GM18526 (cell line): ENCODE measurements at regions not wholly inside any gene's neighbourhood (a gene's known extent, or its start where the extent isn't known, plus 50 kb on each side); places are given as distances from the start of the nearest gene placed in this dataset.

Experiments
- POLR2A ChIP-seq: IDR thresholded peaks from 3 replicates; pipeline ENCODE4 v1.6.1; 2011; ENCODE audit not compliant: insufficient read length; ENCODE audit errors: extremely low read depth

DNA sequence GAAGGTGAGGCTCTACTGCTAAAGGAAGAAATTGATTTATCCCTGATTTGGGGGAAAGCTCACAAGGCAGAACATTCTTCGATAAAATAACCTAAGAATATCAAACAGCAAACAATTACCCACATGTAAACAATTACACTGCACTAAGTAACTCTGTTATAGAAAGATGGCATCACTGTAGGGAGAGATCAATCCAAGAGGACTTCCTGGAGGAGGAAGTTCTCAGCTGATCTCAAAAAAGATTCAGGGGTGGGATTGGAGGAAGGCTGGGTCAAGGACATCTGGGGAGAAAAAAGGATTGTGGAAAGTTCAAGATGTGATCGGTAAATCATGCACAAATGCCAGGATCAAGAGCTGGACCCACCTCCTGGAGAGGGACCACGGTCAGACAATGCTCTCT, 361.0 kb upstream of the SULF2 start:
- no peak for TF ChIP-seq POLR2A

DNA sequence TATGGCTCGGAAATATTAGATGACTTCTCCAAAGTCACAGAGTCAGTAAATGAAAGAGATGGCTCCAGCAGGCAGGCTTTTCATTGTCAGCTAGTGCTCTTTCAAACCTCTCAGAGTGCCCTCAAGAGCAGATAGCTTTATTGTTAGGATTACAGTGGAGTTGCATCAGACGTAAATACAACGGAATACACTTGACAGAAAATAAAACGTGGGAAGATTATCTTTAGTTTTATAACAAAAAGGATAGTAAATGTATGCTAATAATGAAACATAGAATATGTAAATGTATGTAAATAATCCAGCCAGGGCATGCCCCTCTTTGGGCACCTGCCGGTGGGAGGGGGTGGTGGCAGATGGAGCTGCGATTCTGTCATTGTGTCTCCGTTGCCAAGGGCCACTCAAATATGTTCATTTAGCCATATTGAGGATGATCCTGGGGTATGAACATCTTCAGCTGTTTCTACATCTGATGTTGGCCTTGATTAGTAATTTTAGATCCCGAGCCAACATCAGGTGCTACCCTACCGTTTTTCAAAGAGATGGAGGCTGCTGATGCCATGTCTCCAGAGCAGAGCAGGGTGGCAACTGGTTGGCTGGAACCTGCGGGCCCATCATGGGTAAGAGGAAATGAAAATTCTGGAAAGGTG, 358.3 kb upstream of the SULF2 start:
- no peak for TF ChIP-seq POLR2A

DNA sequence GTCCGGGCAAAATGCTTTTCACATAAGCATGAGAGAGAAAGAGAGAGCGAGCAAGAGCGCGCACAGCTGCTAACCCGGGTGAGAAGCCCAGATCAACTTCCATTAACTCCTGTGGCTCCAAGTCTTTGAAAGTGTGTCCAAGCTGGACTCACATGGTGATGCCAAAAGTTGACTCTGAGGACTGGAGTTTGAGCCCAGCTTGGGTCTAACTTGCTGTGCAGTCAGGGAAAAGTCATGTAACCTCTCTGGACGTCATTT, 357.2 kb upstream of the SULF2 start:
- no peak for TF ChIP-seq POLR2A

DNA sequence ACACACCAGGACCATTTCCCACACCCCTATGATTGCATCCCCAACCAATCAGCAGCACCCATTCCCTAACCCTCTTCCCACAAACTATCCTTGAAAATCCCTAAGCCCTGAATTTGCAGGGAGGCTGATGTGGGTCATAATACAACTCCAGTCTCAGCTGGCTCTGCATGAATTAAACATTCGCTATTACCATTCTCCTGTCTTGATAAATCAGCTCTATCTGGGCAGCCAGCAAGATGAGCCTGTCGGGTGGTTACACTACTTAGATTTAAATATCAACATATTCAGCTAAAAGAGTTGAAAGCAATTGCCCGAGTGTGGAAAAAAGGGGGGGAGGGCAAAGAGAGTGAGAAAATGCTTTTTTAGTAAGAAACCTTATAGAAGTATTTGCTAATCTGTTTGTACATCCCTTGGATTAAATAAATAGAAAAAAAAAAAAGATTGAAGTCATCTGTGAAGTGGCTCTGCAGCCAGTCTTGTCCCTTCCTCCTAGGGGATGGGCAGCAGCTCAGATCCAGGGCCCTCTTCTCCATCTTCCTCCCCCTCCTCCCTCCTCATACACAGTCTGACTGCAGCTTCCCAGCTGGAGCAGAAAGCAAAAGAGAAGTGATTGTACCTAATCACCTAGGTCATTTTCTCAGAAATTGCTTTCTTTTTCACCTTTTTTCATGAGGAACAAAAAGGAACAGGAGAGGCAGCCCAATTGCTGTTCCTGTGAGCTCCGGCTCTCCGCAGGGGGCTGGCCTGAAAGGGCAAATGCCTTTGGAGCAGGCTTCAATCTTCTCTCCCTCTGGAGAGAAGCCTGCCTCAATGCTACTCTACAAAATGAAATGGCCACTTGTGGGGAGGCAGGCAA, 356.6 kb upstream of the SULF2 start:
- TF ChIP-seq POLR2A, result no peak

DNA sequence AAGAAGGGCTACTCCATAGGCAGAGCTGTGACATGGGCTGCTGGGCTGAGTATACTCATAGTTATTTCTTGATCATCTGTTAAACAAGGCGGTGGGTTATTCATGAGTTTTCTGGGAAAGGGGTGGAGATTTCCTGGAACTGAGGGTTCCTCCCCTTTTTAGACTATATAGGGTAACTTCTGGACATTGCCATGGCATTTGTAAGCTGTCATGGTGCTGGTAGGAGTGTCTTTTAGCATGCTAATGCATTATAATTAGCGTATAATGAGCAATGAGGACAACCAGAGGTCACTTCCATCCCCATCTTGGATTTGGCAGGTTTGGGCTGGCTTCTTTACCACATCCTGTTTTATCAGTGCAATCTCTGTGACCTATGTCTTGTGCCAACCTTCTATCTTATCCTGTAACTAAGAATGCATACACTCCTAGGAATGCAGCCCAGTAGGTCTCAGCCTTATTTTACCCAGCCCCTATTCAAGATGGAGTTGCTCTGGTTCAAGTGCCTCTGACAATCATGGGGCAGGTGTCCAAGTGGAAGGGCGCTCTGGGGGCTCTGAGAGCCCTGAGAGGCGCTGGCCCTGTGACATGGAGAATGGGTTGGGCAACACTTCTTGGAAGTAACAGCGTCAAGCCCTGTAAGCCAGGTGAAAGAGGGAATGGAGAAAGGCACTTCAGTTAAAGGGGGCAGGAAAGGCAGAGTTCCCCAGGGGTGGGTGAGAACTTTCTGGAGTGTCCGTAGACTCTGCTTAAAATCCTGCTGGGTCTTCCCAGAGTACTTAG, 354.2 kb upstream of the SULF2 start:
- no peak for TF ChIP-seq POLR2A

DNA sequence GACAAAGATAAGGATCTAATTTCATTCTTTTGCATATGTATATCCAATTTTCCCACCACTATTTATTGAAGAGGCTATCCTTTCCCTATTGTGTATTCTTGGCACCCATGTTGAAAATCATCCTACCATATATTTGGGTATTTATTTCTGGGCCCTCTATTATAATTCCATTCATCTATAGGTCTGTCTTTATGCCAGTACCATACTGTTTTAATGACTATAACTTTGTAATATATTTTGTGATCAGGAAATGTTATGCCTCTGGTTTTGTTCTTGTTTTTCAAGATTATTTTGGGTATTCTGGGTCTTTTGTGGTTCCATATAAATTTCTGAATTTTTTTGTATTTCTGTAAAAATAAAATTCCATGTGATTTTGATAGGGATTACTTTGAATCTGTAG, 347.6 kb upstream of the SULF2 start:
- TF ChIP-seq POLR2A, result no peak

DNA sequence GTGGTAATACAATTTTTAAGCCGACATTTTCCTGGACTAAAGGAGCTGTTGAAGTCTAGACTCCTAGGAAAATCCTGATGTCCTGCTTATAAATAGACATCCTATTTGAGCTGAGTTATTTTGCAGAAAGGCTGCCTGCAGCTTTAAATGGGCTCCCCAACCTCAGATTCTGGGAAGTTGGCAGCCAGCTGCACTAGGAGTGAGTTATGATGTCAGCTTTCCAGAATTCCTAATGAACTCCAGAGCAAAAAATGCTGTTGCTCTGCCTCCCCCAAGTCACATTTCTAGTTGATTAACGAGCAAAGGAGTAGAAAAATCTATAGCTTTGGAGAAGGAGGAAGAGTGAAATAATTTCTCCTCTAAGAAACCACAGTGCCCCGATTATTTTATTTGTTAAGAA, 346.3 kb upstream of the SULF2 start:
- no peak for TF ChIP-seq POLR2A

DNA sequence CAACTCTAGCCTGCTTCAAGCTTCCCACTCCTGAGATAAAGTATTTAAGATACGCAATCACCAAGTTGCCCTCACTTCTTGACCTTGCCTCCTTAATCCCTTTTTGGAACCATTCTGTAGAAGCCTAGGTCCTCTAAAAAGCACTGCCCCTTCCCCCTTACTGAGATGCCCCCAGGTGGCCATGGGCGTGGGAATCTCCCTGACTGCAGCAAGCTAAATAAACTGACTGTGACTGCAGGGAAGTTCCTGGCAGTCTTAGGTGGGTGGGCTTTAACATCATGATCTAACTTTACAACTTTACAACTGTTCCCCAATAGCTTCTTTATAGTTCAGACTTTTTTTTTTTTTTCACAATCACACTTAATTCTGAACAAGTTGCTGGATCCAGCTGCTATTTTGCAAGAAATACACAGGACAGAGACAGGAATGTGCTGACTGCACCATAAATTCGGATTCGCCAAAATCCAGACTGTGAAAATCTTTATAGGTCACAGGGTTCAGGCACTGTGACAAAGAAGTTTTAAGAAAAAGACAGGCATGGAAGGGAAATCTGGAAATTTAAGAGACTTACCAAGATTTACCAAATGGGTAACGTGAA, 344.2 kb upstream of the SULF2 start:
- no peak for TF ChIP-seq POLR2A

DNA sequence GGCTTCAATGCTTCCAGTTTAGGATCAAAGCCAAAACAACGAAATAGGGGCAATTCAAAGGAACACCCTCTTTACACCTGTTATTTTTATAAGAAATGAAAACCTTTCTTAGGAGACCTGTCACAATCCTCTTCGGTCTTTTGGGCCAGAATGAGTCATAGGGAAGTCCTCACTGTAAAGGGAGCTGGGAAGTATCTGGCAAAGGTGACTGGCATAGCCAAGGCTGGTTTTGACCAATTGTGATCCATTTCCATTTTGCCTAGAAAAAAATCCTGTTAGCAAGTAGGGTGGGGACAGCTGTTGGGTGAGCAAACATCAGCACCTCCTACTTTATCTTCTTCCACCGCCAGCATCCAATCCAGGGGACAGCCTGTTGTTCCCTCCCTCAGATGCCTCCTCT, 343.2 kb upstream of the SULF2 start:
- TF ChIP-seq POLR2A, result no peak

DNA sequence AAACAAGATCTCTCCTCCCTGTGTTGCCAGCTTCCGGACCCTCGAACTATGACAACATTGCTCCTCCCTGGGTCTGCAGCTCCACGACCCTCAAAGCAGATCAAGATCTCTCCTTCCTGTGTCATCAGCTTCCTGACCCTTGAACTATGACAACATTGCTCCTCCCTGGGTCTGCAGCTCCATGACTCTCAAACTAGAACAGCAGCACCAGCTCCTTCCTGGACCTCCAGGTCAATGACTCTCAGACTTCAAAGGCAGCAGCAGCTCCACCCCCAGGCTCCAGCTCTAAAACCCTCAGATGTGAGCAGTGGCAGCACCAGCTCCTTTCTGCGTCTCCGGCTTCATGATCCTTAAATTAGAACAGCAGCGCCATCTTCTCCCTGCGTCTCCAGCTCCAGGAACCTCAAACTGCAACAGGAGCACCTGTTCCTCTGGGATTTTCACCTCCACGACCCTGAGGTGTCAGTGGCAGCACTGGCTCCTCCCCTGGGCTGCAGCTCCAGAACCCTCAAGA, 341.0 kb upstream of the SULF2 start:
- TF ChIP-seq POLR2A, result no peak

DNA sequence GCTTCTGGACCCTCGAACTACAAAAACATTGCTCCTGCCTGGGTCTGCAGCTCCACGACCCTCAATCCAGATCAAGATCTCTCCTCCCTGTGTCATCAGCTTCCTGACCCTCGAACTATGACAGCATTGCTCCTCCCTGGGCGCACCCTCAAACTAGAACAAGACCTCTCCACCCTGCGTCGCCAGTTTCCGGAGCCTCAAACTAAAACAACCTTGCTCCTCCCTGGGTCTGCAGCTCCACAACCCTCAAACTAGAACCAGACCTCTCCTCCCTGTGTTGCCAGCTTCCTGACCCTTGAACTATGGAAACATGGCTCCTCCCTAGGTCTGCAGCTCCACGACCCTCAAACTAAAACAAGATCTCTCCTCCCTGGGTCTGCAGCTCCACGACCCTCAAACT, 339.7 kb upstream of the SULF2 start:
- TF ChIP-seq POLR2A, result no peak

DNA sequence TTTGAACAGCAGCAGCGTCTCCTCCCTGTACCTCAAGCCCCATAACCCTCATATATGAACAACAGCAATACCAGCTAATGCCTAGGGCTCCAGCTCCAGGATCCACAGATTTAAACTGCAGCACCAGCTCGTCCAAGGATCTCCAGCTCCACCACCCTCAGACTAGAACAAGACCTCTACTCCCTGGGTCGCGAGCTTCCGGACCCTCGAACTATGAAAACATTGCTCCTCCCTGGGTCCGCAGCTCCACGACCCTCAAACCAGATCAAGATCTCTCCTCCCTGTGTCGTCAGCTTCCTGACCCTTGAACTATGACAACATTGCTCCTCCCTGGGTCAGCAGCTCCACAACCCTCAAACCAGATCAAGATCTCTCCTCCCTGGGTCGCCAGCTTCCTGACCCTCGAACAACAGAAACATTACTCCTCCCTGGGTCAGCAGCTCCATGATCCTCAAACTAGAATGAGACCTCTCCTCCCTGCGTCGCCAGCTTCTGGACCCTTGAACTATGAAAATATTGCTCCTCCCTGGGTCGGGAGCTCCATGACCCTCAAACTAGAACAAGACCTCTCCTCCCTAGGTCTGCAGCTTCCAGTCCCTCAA, 339.0 kb upstream of the SULF2 start:
- TF ChIP-seq POLR2A, result no peak

DNA sequence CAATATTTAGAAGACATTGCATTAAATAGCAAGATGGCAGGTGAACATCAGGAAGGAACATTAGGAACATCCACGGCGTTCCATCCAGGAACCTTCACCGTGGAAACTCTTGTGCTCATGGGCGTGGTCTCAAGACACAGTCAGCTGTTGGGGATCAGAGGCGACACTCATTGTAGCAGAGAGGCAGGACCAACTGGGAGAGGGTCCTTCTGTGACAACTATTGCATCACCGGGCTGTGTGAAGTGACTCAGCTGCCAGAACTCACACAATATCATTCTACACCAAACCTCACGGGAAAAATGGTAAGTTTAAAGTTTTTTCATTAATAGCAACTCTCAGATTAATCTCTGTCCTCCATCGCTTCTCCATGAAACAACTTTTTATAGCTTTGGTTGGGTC, 334.8 kb upstream of the SULF2 start:
- no peak for TF ChIP-seq POLR2A

DNA sequence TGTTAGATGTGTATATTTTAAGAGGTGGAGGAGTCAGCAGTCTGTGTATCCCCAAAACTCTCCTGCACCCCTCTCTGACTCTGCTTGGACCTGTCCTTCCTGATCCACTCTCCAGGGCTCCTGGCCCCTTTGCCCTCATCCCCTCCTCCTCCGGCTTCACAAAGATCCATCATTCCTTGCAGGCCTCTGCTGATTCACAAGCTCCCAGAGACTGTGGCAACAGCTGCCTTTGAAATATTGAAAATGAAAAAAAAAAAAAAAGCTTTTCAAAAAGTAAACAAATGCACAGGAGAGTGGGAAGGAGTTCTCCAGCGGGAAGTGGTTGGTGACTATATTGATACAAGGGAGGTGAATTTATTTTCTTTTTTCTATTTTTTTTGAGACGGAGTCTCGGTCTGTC, 330.2 kb upstream of the SULF2 start:
- TF ChIP-seq POLR2A, result no peak

DNA sequence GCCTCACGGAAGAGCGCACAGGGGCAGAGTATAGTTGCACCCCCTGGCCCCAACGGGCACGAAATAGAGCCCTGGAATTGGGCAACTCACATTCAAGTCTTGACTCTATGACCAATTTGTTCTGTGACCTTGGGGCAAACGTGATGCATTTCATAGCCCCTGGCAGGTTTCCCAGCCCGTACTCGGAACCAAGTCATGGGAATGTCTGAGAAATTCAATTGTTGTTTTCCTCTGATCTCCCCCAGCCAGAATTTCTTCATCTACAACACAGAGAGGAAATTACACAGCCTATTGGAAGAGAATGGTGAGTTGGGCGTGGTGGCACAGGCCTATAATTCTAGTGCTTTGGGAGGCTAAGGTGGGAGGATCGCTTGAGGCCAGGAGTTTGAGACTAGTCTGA, 322.3 kb upstream of the SULF2 start:
- TF ChIP-seq POLR2A, result no peak
